Heart left ventricle (tissue), 13 donors: ENCODE measurements at regions not wholly inside any gene's neighbourhood (a gene's known extent, or its start where the extent isn't known, plus 50 kb on each side); places are given as distances from the start of the nearest gene placed in this dataset.

Experiments used
- CTCF ChIP-seq, 12 donors: fragments of 200-600 bp; sonication (generic) in 4 of 12; IDR thresholded peaks; one replicate each; pipeline versions ENCODE4 v1.5.0 to v1.8.0; 2018 to 2022; ENCODE audit warnings: antibody characterized with exemption in 12 of 12, mild to moderate bottlenecking in 5 of 12
- POLR2A ChIP-seq, 2 donors: fragments of 450-650 bp; IDR thresholded peaks; one replicate each; pipeline ENCODE4 v1.6.1; 2017; ENCODE audit warnings: antibody characterized with exemption in 2 of 2, mild to moderate bottlenecking in 2 of 2, moderate library complexity in 2 of 2
- donor health status: ischemic (EF 13 %, LVEDD 7.1; RV severe dilation, severe dysfunction).
- donor health status: DM: no; HTN: yes; CAD: no.
- donor health status: DM: no; HTN: no; CAD: no.
- donor health status: ischemic (EF 25% LVEDD 6.9; RV normal size, moderate dysfunction).
- donor health status: ischemic (EF 25% LVEDD 5.7; RV mildly dilated, moderate dysfunction).
- donor health status: ischemic (EF 35%, LVEDD 5.7; RV mildly dilated, moderate dysfunction).
- donor health status: nonischemic (EF 11% LVEDD 7.7; RV severe dilation, severe dysfunction).
- donor health status: DM: yes; HTN: yes; CAD: no.
- donor health status: PGD.
- donor health status: ischemic (EF 29% LVEDD 5.4; RV normal size, mild dysfunction).
- donor health status: nonischemic (EF 23%, LVEDD 6.1; RV moderate dilation, normal function).

- TF ChIP-seq CTCF (IDR thresholded peaks at IDR 0.05) (no peak), POLR2A (IDR thresholded peaks at IDR 0.05) (no peak)
These were observed 196.3 kb downstream of the TSHZ3 start for GRCh38 chr19:31152906-31153305.
